C4-2B (cell line): ENCODE measurements at regions not wholly inside any gene's neighbourhood (a gene's known extent, or its start where the extent isn't known, plus 50 kb on each side); places are given as distances from the start of the nearest gene placed in this dataset.

ENCODE experiments used
- CTCF ChIP-seq: fragments of 450-650 bp; conservative IDR thresholded peaks from 2 replicates; pipeline ENCODE4 v1.5.1; 2017; ENCODE audit warnings: mild to moderate bottlenecking
- ZFX ChIP-seq: fragments of 450-650 bp; IDR thresholded peaks from 2 replicates; pipeline ENCODE4 v1.6.1; 2017

DNA sequence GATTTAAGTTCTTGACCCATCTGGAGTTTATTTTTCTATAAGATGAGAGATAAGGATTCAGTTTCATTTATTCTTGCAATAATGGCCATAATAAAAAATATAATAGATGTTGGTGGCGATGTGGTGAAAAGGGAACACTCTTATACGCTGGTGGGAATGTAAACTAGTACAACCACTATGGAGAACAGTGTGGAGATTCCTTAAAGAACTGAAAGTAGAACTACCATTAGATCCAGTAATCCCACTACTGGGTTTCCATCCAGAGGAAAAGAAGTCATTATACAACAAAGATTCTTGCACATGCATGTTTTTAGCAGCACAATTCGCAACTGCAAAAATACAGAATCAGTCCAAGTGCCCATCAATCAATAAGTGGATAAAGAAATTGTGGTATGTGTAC is 1040.5 kb upstream of the GYPC start:
- no peak for TF ChIP-seq CTCF
- TF ChIP-seq ZFX: no peak
